Caki2 (cell line): ENCODE measurements at regions not wholly inside any gene's neighbourhood (a gene's known extent, or its start where the extent isn't known, plus 50 kb on each side); places are given as distances from the start of the nearest gene placed in this dataset.
A peak's percentile ranks its signal among the peaks of the same experiment; 100 is the strongest.

ENCODE experiments used
- DNase-seq: peaks from one replicate; pipeline ENCODE4 v3.0.0-alpha.2; 2015; ENCODE audit warnings: low read depth
- in situ Hi-C: cut with HindIII; loops from 2 replicates; pipeline ENCODE4 v1.10.0; 2016; ENCODE audit warnings: low sequenced_read_pairs, low pct_unique_long_range_greater_than_20kb, mixed read lengths

GRCh38 chr6:165096868-165097267 is 212.5 kb downstream of the C6orf118 start:
- no peak for DNase-seq
- in situ Hi-C loops, result no loop called here

- in situ Hi-C loops, result no loop called here
- no peak for DNase-seq
Measured at GRCh38 chr6:165096209-165096608, 213.2 kb downstream of the C6orf118 start.

GRCh38 chr6:165092881-165093595 is 216.4 kb downstream of the C6orf118 start:
- DNase-seq, result peak; percentile 20
- in situ Hi-C loops, result no loop called here

- in situ Hi-C loops, result no loop called here
- DNase-seq, result no peak
Measured at GRCh38 chr6:165091121-165091785, 218.2 kb downstream of the C6orf118 start.

- in situ Hi-C loops, result no loop called here
Measured at GRCh38 chr6:165090242-165090641, 219.2 kb downstream of the C6orf118 start.

GRCh38 chr6:165086814-165087213 is 222.6 kb downstream of the C6orf118 start:
- DNase-seq, result no peak
- in situ Hi-C loops, result no loop called here

More at GRCh38 chr6:165090242-165090641, 219.2 kb downstream of the C6orf118 start:
- no peak for DNase-seq

GRCh38 chr6:165082636-165083035 is 226.8 kb downstream of the C6orf118 start:
- in situ Hi-C loops, result no loop called here
- no peak for DNase-seq

- in situ Hi-C loops, result no loop called here
- DNase-seq, result no peak
Measured at GRCh38 chr6:165081944-165082532, 227.4 kb downstream of the C6orf118 start.

GRCh38 chr6:165077876-165078275 is 231.5 kb downstream of the C6orf118 start:
- in situ Hi-C loops, result no loop called here
- DNase-seq, result no peak

GRCh38 chr6:165071906-165072305 is 237.5 kb downstream of the C6orf118 start:
- in situ Hi-C loops, result no loop called here
- no peak for DNase-seq

- DNase-seq, result no peak
- in situ Hi-C loops, result no loop called here
Measured at GRCh38 chr6:165060720-165061119, 248.7 kb downstream of the C6orf118 start.

GRCh38 chr6:165059032-165059431 is 250.4 kb downstream of the C6orf118 start:
- DNase-seq, result peak; percentile 6
- in situ Hi-C loops, result no loop called here

GRCh38 chr6:165056292-165056691 is 253.1 kb downstream of the C6orf118 start:
- in situ Hi-C loops, result no loop called here
- no peak for DNase-seq

- in situ Hi-C loops, result no loop called here
Measured at GRCh38 chr6:165055231-165055630, 254.2 kb downstream of the C6orf118 start.

GRCh38 chr6:165052561-165053480 is 256.6 kb downstream of the C6orf118 start:
- in situ Hi-C loops, result no loop called here
- no peak for DNase-seq

More at GRCh38 chr6:165055231-165055630, 254.2 kb downstream of the C6orf118 start:
- no peak for DNase-seq

GRCh38 chr6:165049362-165049761 is 260.0 kb downstream of the C6orf118 start:
- in situ Hi-C loops, result no loop called here
- peak; percentile 2 for DNase-seq

GRCh38 chr6:165047952-165048351 is 261.5 kb downstream of the C6orf118 start:
- no peak for DNase-seq
- in situ Hi-C loops, result no loop called here

GRCh38 chr6:165045631-165046030 is 263.8 kb downstream of the C6orf118 start:
- DNase-seq, result no peak
- in situ Hi-C loops, result no loop called here
